Stimulated activated CD4-positive, alpha-beta T cell treated with anti-CD3 and anti-CD28 coated beads, Interleukin-4, amount 100 ng/mL, for 48 hours (primary cell): ENCODE measurements at regions not wholly inside any gene's neighbourhood (a gene's known extent, or its start where the extent isn't known, plus 50 kb on each side); places are given as distances from the start of the nearest gene placed in this dataset.

Source experiments
- DNase-seq, 2 donors: peaks; one replicate each; pipeline ENCODE4 v3.0.0-alpha.2; 2020; ENCODE audit warnings: low read depth in 2 of 2

DNA sequence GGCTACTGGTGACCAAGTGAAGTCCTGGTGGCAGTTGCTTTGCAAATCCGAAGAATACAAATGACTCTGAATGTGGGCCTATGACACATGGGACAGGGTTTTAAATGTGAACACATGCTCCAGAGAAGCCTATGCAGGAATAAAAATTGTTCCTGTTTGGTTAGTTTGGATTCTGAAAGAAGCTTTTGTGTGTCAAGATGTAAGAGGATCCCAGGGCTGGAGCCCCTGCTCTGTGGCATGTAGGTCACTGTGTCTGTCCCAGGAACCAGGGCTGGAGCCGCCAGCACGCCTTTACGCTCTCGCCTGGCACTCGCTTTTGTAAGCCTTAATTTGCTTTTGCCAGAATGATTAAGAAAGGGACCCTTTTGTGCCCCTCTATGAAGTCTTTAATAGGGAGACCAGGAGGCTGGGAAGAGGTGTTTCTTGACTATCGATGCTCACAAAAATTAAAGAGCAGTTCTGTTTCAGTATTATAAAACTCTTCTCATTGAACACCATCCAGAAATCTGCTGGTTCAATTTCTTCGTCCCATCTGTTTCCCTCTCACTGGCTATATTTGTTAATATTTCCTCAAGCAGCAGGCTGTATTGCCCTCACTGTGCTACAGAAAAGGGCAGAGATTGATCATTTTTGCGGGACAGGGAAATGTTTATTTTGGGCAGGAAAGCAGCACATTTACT is 532.7 kb upstream of the POU3F3 start:
- no peak for DNase-seq

GRCh38 chr2:104321796-104322349 is 532.0 kb upstream of the POU3F3 start:
- DNase-seq = no peak

GRCh38 chr2:104332731-104333130 is 521.2 kb upstream of the POU3F3 start:
- no peak for DNase-seq

DNA sequence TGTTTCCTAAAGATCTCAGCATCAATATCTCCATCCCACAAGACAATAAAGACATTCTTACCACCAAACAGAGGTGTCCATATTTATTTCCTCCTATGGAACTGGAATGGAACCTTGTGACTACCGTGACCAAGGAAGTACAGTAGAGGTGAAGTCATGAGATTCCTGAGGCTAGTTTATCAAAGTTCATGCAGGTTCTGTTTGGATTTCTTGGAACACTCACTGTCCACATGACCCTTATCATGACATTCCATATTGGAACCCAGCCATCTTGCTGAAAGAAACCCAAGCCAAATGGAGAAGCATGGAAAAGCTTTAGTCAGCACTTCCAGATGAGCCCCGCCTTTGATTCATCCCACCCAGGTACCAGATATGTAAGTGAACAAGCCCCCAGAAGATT is 516.0 kb upstream of the POU3F3 start:
- DNase-seq = no peak

DNA sequence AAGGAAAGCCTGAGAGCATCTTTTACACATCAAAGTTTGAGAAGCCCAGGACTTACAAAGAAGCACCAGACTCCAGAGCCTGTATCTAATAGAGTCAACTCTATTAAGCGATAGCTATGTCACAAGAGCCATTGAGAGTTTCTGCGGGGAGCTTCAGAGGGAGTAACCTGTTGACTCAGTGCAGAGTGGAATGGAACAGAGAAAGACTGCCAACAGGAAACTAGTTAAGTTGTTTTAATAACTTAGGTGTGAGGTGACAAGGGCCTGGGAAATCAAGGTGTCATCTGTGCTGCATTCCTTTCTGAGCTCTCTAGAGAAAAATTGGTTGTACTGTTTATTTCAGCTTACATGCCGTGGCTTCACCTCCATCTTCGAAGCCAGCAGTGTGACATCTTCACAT is 513.8 kb upstream of the POU3F3 start:
- DNase-seq = no peak

DNA sequence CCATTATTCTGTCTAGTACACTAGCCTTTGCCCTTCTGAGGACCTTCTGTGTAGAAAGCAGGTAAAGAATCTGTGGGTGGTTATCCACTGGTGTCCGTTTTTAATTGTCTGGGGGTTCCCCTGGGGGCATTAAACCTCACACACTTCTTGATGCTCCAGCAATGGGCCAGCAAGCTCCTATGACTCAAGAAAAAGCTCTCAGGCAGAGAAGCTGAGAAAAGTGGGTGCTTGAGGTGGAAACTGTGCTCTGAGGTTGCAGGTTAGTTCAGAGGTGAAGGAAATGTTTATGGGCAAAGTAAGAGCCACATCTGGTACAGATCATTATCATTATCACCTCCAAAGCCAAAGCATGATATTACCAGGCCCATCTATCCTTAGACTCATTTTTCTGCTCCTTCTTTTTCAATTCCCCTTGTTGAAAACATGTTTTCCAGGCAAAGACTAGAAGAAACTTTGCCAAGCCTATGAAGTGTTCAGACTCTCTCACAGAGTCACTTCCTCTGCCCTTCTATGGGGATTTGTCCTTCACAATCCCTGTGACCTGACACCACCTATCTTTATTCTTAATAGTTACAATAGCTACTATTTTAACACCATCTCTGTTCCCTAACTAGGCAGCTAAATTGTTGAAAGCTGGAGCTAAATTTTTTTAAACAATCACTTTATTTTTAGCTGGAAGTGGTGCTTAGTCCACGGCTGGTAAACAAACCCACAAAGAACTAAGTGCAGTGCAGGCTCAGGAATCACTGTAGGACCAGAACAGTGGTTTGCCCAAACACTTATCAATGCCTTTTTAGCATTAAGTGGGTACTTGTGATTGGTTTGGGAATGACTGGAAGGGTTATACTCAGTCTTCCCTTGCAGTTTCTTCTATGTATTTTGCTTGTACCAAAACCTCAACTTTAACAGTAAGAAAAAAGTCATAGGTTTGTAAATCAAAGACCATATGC is 512.8 kb upstream of the POU3F3 start:
- DNase-seq = no peak

GRCh38 chr2:104344306-104344705 is 509.6 kb upstream of the POU3F3 start:
- DNase-seq = no peak

DNA sequence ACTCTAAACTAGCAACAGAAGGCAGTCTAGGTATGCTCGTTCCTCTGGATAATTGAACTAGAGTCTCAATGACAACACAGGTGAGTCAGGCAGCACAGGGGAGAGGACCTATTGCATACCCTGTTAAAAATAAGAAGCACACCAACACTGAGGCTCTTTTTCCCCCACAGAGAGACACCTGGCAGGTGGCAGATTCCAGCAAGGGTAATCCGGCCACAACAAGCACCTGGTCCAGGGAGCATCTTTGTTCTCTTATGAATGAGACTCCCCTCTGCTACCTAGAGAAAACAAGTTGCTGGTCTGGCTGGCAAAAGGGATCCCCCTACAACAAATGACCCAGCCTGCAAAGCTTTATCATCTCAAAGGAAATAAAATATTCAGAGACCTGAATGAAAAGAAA is 508.9 kb upstream of the POU3F3 start:
- DNase-seq = no peak

DNA sequence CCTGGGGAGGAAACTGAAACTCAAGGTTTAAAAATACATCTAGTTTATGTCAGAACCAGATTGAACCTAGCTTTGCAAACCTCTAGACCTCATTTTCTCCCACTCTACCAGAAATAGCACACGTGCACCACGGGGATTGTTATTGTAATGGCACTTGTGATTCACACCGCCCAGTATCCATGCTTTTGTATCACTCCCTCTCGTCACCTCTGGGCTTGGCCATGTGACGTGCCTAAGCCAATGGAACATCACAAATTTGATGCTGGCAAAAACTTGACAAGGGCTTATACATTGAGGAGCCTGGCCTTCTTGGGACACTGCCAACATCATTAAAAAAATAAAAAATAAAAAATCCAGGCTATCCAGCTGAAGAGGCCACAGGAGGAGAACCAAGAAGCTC is 495.8 kb upstream of the POU3F3 start:
- no peak for DNase-seq

GRCh38 chr2:104361414-104361813 is 492.5 kb upstream of the POU3F3 start:
- DNase-seq = no peak

DNA sequence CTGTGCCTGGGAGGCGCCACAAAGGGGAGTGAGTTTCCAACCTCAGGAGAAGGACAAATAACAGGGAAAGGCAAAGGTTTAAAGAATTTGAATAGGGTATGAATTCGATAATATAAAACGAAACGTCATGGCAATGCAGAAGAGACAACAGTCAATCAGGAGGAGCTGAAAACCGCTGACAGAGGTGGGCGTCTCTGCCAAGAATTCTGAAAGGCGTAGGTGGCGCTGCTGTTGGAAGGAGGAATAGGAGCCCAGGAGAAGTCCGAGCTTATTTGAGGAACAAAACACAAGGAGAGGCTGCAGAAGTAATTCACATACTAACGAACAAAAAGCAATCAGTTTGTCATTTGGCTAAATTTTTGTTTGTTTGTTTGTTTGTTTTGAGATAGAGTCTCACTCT is 485.8 kb upstream of the POU3F3 start:
- no peak for DNase-seq

DNA sequence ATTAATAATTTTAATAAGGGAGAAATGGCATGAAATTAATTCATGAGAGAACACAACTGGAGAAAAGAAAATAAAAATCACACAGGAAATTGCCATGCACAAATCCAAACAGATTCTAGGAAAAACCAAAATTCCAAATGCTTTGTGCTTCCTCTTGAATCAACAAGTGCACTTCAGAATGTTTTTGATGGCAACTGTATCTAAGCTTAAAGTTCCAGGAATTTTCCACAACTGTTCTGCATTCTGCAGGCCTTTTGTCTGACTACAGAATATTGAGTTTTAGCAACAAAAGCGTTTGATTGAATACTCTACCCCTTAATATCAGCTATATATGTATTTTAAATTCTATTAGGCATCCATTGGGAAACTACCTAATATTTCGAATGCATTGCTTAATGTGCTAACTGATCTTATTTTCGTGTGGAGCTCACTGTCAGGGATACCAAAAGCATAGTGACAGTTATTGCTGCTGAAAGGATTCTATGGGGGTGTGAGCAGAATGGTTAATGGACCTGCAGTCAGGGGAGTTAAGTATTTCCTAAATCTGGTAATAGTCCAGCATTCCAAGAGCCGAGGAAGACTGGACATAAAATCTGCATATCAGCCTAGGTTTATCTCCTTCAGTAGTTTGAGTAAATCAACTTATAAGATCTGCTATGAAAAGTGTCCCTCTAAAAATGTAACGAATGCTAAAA is 482.7 kb upstream of the POU3F3 start:
- DNase-seq = no peak

- no peak for DNase-seq
Observed at GRCh38 chr2:104375206-104375605, 478.7 kb upstream of the POU3F3 start.

- no peak for DNase-seq
Observed at GRCh38 chr2:104378853-104379374, 475.0 kb upstream of the POU3F3 start.

DNA sequence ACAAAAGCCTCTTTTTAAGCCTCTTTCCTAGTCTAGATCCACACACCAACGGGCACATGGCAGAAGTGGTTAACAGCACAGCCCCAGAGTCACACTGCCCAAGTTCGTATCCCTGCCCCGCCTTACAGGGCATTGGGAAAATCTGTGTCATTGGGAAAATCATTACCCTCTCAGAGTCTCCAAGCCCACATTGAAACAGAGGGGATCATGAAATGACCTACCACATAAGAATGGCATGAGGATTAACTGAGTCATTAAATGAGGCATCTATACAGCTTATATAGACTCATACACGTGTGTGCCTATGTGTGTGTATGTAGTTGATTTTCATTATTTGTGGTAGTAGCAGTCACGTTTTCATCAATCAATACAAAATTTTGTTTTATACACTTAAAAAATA is 469.0 kb upstream of the POU3F3 start:
- no peak for DNase-seq

DNA sequence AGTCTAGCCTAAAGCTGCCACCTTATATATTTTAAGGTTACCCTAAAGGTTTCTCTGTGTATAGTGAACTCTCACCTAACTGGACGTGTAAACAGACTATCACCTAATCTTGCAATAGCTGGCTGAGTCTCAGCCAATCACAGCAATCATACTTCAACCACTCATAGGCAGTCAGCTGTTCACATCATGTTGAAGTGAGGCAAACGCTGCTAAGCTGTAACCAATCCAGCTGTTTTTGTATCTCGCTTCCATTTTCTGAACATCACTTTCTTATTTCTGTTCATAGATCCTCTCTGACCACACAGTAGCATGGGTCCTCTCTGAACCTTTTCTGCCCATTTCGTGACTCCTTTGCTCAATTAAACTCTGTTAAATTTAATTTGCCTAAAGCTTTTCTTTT is 468.2 kb upstream of the POU3F3 start:
- DNase-seq = no peak

- no peak for DNase-seq
Observed at GRCh38 chr2:104388296-104388695, 465.6 kb upstream of the POU3F3 start.

DNA sequence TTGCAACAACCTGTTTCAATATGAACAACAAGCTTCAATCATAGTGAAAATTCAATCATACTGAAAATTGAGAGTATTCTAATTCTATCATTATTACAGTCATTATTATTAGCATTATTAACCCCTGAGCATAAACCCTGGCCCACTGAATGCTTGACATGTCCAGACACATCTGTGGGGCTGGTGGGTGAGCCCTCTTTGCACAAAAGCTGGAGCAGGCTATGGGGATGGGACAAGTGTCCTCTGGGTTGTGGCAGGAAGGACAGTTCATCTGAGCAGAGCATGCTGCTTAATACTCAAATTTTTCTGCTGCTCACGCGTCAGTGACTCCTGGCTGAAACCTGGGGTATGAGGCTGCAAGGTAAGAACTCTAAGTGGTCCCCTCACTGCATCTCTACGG is 451.1 kb upstream of the POU3F3 start:
- DNase-seq = no peak

DNA sequence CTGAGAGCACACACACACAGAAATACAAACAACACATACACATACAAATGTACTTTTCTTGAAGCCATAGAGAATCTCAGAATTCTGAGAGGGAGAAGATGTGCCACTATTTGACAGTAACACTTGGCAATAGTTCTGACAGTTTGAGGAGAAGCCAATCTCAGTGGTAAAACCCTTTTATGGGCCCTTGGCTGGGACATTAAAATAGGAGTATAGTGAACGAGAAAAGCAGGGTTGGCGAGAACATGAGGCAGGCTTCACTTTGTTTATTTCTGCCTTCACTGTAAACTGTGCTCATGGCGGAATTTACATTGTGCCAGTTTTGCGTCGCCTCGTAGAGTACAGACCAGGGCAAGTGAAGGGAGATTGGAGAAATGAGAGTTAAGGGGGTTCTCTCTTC is 449.4 kb upstream of the POU3F3 start:
- no peak for DNase-seq

DNA sequence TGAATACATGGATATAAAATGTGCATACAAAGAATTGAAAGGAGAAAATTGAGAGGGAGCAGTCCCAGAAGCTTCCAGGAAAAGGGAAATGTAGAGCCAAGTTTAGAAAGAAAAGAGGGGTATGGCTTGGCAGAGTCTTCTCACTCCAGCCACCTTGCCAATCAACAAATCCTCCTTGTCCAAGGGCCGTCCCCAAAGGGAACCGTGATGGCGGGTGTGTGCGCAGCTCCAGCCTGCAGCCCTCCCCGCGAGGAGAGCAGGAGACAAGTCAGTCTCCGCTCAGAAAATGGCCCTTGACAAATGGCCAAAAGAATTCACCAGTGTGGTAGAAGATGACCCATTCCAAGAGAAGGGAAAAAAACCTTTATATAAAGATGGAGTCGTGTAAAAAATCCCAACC is 448.3 kb upstream of the POU3F3 start:
- DNase-seq = no peak

GRCh38 chr2:104406261-104406726 is 447.6 kb upstream of the POU3F3 start:
- no peak for DNase-seq

DNA sequence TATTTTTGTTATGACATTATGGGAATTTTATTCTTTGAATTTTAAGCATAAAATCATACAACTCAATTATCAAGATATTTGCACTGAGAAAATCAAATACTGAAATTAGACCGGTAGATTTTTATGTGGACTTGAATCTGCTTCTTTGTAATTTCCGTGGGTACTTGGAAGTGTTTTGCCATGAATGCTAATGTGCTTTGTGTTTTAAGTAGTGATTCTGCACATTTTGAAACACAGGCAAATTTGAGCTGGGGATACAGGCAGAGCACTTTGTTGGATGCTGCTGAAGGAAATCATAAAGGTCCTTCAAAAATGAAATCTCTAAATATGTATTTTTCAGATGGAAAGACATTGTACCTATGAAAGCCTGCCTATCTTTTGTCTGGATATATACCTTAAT is 446.3 kb upstream of the POU3F3 start:
- DNase-seq = no peak
